Hepatocyte (in vitro differentiated cells): ENCODE measurements at regions not wholly inside any gene's neighbourhood (a gene's known extent, or its start where the extent isn't known, plus 50 kb on each side); places are given as distances from the start of the nearest gene placed in this dataset.

Experiments
- DNase-seq: peaks from one replicate; pipeline ENCODE4 v3.0.0-alpha.2; 2016; ENCODE audit warnings: low spot score
- H2AFZ ChIP-seq: fragments of 200-600 bp; sonication (generic); 2 replicates; pipeline ENCODE4 v1.6.0; 2016; ENCODE audit warnings: antibody characterized with exemption, mild to moderate bottlenecking
- H3K27ac ChIP-seq: fragments of 200-600 bp; sonication (generic); 2 replicates; pipeline ENCODE4 v1.5.1; 2016; ENCODE audit warnings: mild to moderate bottlenecking
- H3K27me3 ChIP-seq: fragments of 200-600 bp; sonication (generic); 2 replicates; pipeline ENCODE4 v1.6.1; 2016
- H3K36me3 ChIP-seq: fragments of 200-600 bp; sonication (generic); replicated peaks from 2 replicates; pipeline ENCODE4 v1.5.1; 2016; ENCODE audit warnings: low read depth; ENCODE audit not compliant: insufficient read depth
- H3K4me1 ChIP-seq: fragments of 200-600 bp; sonication (generic); 2 replicates; pipeline ENCODE4 v1.5.1; 2016; ENCODE audit warnings: mild to moderate bottlenecking, moderate library complexity; ENCODE audit not compliant: insufficient read depth
- H3K4me2 ChIP-seq: fragments of 200-600 bp; sonication (generic); 2 replicates; pipeline ENCODE4 v1.6.0; 2016
- H3K4me3 ChIP-seq: fragments of 200-600 bp; sonication (generic); 2 replicates; pipeline ENCODE4 v1.5.1; 2016; ENCODE audit warnings: mild to moderate bottlenecking
- H3K79me2 ChIP-seq: fragments of 200-600 bp; sonication (generic); 2 replicates; pipeline ENCODE4 v1.6.0; 2017; ENCODE audit warnings: mild to moderate bottlenecking
- H3K9me2 ChIP-seq: fragments of 200-600 bp; sonication (generic); replicated peaks from 2 replicates; pipeline ENCODE4 v1.6.0; 2017; ENCODE audit warnings: mild to moderate bottlenecking; ENCODE audit not compliant: insufficient read depth
- H3K9me3 ChIP-seq: fragments of 200-600 bp; sonication (generic); 2 replicates; pipeline ENCODE4 v1.5.1; 2016; ENCODE audit warnings: low read depth, mild to moderate bottlenecking
- H4K20me1 ChIP-seq: fragments of 200-600 bp; sonication (generic); 2 replicates; pipeline ENCODE4 v1.6.0; 2016; ENCODE audit warnings: mild to moderate bottlenecking; ENCODE audit not compliant: insufficient read depth, poor library complexity, severe bottlenecking
- EZH2 ChIP-seq: fragments of 200-600 bp; sonication (generic); IDR thresholded peaks from 2 replicates; pipeline ENCODE4 v1.6.1; 2016; ENCODE audit warnings: antibody characterized with exemption, mild to moderate bottlenecking, borderline replicate concordance
- EZH2phosphoT487 ChIP-seq: fragments of 200-600 bp; sonication (generic); IDR thresholded peaks from one replicate; pipeline ENCODE4 v1.6.1; 2018; ENCODE audit warnings: antibody characterized with exemption, mild to moderate bottlenecking, low read depth, moderate library complexity; ENCODE audit not compliant: unreplicated experiment, severe bottlenecking
- WGBS: methylation state at CpG from one replicate; pipeline ENCODE4 v1.1.6; 2016; ENCODE audit warnings: low lambda C conversion rate; ENCODE audit errors: missing lambda C conversion rate; 5-methylcytosine and 5-hydroxymethylcytosine counted together
- TF ChIP-seq, protein P1 (sequence below): fragments of 200-600 bp; sonication (generic); IDR thresholded peaks from 2 replicates; pipeline ENCODE4 v1.5.1; 2016; ENCODE audit warnings: antibody characterized with exemption, mild to moderate bottlenecking; ENCODE audit not compliant: poor library complexity

GRCh38 chr16:16869746-16870145 lies 490.8 kb downstream of the NPIPA7 start:
- no peak for DNase-seq
- H3K4me2 ChIP-seq, result no peak overlapping the region
- H3K36me3 ChIP-seq, result no peaks in the 10 kb centered on the region
- no peak overlapping the region for H2AFZ ChIP-seq
- H3K4me1 ChIP-seq, result no peaks in the 10 kb centered on the region
- H3K27ac ChIP-seq, result no peak overlapping the region
- no peak for TF ChIP-seq EZH2phosphoT487
- TF ChIP-seq, protein P1, sequence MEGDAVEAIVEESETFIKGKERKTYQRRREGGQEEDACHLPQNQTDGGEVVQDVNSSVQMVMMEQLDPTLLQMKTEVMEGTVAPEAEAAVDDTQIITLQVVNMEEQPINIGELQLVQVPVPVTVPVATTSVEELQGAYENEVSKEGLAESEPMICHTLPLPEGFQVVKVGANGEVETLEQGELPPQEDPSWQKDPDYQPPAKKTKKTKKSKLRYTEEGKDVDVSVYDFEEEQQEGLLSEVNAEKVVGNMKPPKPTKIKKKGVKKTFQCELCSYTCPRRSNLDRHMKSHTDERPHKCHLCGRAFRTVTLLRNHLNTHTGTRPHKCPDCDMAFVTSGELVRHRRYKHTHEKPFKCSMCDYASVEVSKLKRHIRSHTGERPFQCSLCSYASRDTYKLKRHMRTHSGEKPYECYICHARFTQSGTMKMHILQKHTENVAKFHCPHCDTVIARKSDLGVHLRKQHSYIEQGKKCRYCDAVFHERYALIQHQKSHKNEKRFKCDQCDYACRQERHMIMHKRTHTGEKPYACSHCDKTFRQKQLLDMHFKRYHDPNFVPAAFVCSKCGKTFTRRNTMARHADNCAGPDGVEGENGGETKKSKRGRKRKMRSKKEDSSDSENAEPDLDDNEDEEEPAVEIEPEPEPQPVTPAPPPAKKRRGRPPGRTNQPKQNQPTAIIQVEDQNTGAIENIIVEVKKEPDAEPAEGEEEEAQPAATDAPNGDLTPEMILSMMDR, result no peak
- no peaks in the 10 kb centered on the region for H4K20me1 ChIP-seq
- H3K27me3 ChIP-seq, result peaks cover 18% of the 10 kb centered on the region
- no peaks in the 10 kb centered on the region for H3K79me2 ChIP-seq
- no peaks in the 10 kb centered on the region for H3K9me3 ChIP-seq
- H3K9me2 ChIP-seq, result no peaks in the 10 kb centered on the region
- WGBS, result 77% methylated on average over 5 of the region's 5 CpGs
- no peak overlapping the region for H3K4me3 ChIP-seq

DNA sequence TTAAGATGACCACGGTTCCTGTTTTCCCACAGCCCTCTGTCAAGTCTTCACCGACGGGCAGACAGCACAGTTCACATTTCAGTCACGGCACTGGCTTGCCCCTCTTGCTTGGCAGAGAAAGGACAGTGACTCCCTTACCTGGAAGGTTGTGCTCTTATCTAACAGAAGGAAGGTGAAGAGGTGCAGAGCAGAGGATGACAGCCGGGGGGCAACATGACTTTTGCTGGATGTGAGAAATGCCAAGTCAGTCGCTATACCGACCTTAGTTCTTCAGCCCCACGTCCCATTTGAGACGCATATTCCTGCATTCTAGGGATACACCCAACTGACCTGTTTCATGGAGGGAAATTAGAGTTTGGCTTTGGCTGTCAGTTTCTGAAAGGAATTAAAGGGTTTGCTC lies 492.3 kb downstream of the NPIPA7 start:
- no peak overlapping the region for H3K4me3 ChIP-seq
- no peak overlapping the region for H3K27ac ChIP-seq
- no peak overlapping the region for H2AFZ ChIP-seq
- peaks cover 19% of the 10 kb centered on the region for H3K27me3 ChIP-seq
- H3K4me1 ChIP-seq, result no peaks in the 10 kb centered on the region
- TF ChIP-seq EZH2phosphoT487, result no peak
- TF ChIP-seq, protein P1, result no peak
- no peak for TF ChIP-seq EZH2
- H3K4me2 ChIP-seq, result no peak overlapping the region
- H3K79me2 ChIP-seq, result no peaks in the 10 kb centered on the region
- no peaks in the 10 kb centered on the region for H4K20me1 ChIP-seq
- H3K36me3 ChIP-seq, result no peaks in the 10 kb centered on the region
- WGBS, result 63% methylated on average over 9 of the region's 9 CpGs
- no peak for DNase-seq
- H3K9me3 ChIP-seq, result no peaks in the 10 kb centered on the region
- H3K9me2 ChIP-seq, result no peaks in the 10 kb centered on the region

- no peaks in the 10 kb centered on the region for H3K9me3 ChIP-seq
- DNase-seq, result no peak
- no peak overlapping the region for H3K4me2 ChIP-seq
- H3K27ac ChIP-seq, result no peak overlapping the region
- H3K27me3 ChIP-seq, result peaks cover 5% of the 10 kb centered on the region
- no peaks in the 10 kb centered on the region for H3K36me3 ChIP-seq
- WGBS, result 91% methylated on average over 2 of the region's 2 CpGs
- no peak overlapping the region for H2AFZ ChIP-seq
- no peaks in the 10 kb centered on the region for H3K79me2 ChIP-seq
- no peaks in the 10 kb centered on the region for H3K4me1 ChIP-seq
- no peaks in the 10 kb centered on the region for H4K20me1 ChIP-seq
- TF ChIP-seq EZH2phosphoT487, result no peak
- no peak for TF ChIP-seq EZH2
- TF ChIP-seq, protein P1, result no peak
- no peaks in the 10 kb centered on the region for H3K9me2 ChIP-seq
- H3K4me3 ChIP-seq, result no peak overlapping the region
Observed at GRCh38 chr16:16877061-16877460, 498.1 kb downstream of the NPIPA7 start.
